Inferior parietal cortex (tissue), 1 donor: ENCODE measurements at regions not wholly inside any gene's neighbourhood (a gene's known extent, or its start where the extent isn't known, plus 50 kb on each side); places are given as distances from the start of the nearest gene placed in this dataset.
"Not testable (repeated sequence)": the region's sequence is repeated elsewhere in the genome, so short reads cannot be mapped to it uniquely, and the experiment has no call there.

Experiments used
- DNase-seq: peaks from one replicate; pipeline ENCODE4 v3.0.0-alpha.2; 2016; ENCODE audit errors: extremely low spot score

- not testable (repeated sequence) for DNase-seq
Measured at GRCh38 chr12:114022081-114022480, 56.0 kb upstream of the RBM19 start.

GRCh38 chr12:114018669-114019068, 52.5 kb upstream of the RBM19 start:
- no peak for DNase-seq
